ENCODE measurements at regions not wholly inside any gene's neighbourhood (a gene's known extent, or its start where the extent isn't known, plus 50 kb on each side); places are given as distances from the start of the nearest gene placed in this dataset.
"Not testable (repeated sequence)": the region's sequence is repeated elsewhere in the genome, so short reads cannot be mapped to it uniquely, and the experiment has no call there.

- no peak for DNase-seq
- no peak for ATAC-seq
Observed at GRCh38 chr6:99145738-99146137, 198.0 kb upstream of the FBXL4 start.

GRCh38 chr6:99143108-99143861, 195.5 kb upstream of the FBXL4 start:
- intact Hi-C loops (cut with micrococcal nuclease): no loop called here
- no peak for DNase-seq
- no peak for ATAC-seq

More at GRCh38 chr6:99145738-99146137, 198.0 kb upstream of the FBXL4 start:
- intact Hi-C loops (cut with micrococcal nuclease): no loop called here

- intact Hi-C loops (cut with micrococcal nuclease); ATAC-seq; DNase-seq: not testable (repeated sequence)
Observed at GRCh38 chr6:99141906-99142305, 194.2 kb upstream of the FBXL4 start.

- intact Hi-C loops (cut with micrococcal nuclease): no loop called here
- no peak for ATAC-seq
- DNase-seq: no peak
Observed at GRCh38 chr6:99138445-99138844, 190.7 kb upstream of the FBXL4 start.

GRCh38 chr6:99137314-99137713, 189.6 kb upstream of the FBXL4 start:
- intact Hi-C loops (cut with micrococcal nuclease): no loop called here
- ATAC-seq: no peak
- DNase-seq: no peak

- intact Hi-C loops (cut with micrococcal nuclease): no loop called here
Observed at GRCh38 chr6:99136488-99136887, 188.7 kb upstream of the FBXL4 start.

GRCh38 chr6:99132026-99132635, 184.4 kb upstream of the FBXL4 start:
- no peak for ATAC-seq
- DNase-seq: no peak
- intact Hi-C loops (cut with micrococcal nuclease): no loop called here

More at GRCh38 chr6:99136488-99136887, 188.7 kb upstream of the FBXL4 start:
- ATAC-seq (no peak), DNase-seq (no peak)

- DNase-seq: no peak
- intact Hi-C loops (cut with micrococcal nuclease): no loop called here
- no peak for ATAC-seq
Observed at GRCh38 chr6:99130897-99131873, 183.4 kb upstream of the FBXL4 start.

GRCh38 chr6:99129835-99130234, 182.1 kb upstream of the FBXL4 start:
- no peak for ATAC-seq
- no peak for DNase-seq
- intact Hi-C loops (cut with micrococcal nuclease): no loop called here

GRCh38 chr6:99121748-99122147, 174.0 kb upstream of the FBXL4 start:
- DNase-seq: no peak
- ATAC-seq: no peak
- intact Hi-C loops (cut with micrococcal nuclease): no loop called here

GRCh38 chr6:99120641-99121040, 172.9 kb upstream of the FBXL4 start:
- DNase-seq (no peak), ATAC-seq (no peak)
- intact Hi-C loops (cut with micrococcal nuclease): no loop called here

- no peak for ATAC-seq
- intact Hi-C loops (cut with micrococcal nuclease): no loop called here
- no peak for DNase-seq
Observed at GRCh38 chr6:99119109-99120031, 171.6 kb upstream of the FBXL4 start.

GRCh38 chr6:99114769-99115406, 167.1 kb upstream of the FBXL4 start:
- ATAC-seq: no peak
- intact Hi-C loops (cut with micrococcal nuclease): no loop called here
- no peak for DNase-seq

GRCh38 chr6:99111590-99111989, 163.8 kb upstream of the FBXL4 start:
- DNase-seq (no peak), ATAC-seq (no peak)
- intact Hi-C loops (cut with micrococcal nuclease): no loop called here

- intact Hi-C loops (cut with micrococcal nuclease): no loop called here
- DNase-seq (no peak), ATAC-seq (peak; percentile 81)
Observed at GRCh38 chr6:99110029-99110428, 162.3 kb upstream of the FBXL4 start.

GRCh38 chr6:99104218-99104617, 156.5 kb upstream of the FBXL4 start:
- intact Hi-C loops (cut with micrococcal nuclease): no loop called here
- ATAC-seq: no peak
- no peak for DNase-seq

- intact Hi-C loops (cut with micrococcal nuclease): no loop called here
- DNase-seq: no peak
- no peak for ATAC-seq
Observed at GRCh38 chr6:99099243-99099642, 151.5 kb upstream of the FBXL4 start.

GRCh38 chr6:99096170-99096569, 148.4 kb upstream of the FBXL4 start:
- no peak for ATAC-seq
- DNase-seq: no peak
- intact Hi-C loops (cut with micrococcal nuclease): no loop called here
